Muscle layer of duodenum (tissue), 2 donors: ENCODE measurements at regions not wholly inside any gene's neighbourhood (a gene's known extent, or its start where the extent isn't known, plus 50 kb on each side); places are given as distances from the start of the nearest gene placed in this dataset.
"Not testable (repeated sequence)": the region's sequence is repeated elsewhere in the genome, so short reads cannot be mapped to it uniquely, and the experiment has no call there.

Experiments
- H3K27ac ChIP-seq: one replicate; pipeline ENCODE4 v1.7.0; 2013; ENCODE audit warnings: mild to moderate bottlenecking, low read length
- H3K27me3 ChIP-seq: one replicate; pipeline ENCODE4 v1.7.0; 2013; ENCODE audit warnings: low read depth, mild to moderate bottlenecking, control low read depth, low read length
- H3K36me3 ChIP-seq, 2 donors: one replicate each; pipeline ENCODE4 v1.7.0; 2013; ENCODE audit warnings: low read length in 2 of 2, control low read depth in 1 of 2, mild to moderate bottlenecking in 1 of 2; ENCODE audit not compliant: insufficient read depth in 2 of 2, control insufficient read depth in 1 of 2
- H3K4me1 ChIP-seq, 2 donors: one replicate each; pipeline ENCODE4 v1.7.0; 2013; ENCODE audit warnings: low read length in 2 of 2, mild to moderate bottlenecking in 2 of 2, control low read depth in 1 of 2, moderate library complexity in 1 of 2; ENCODE audit not compliant: insufficient read depth in 2 of 2, control insufficient read depth in 1 of 2
- H3K4me3 ChIP-seq, 2 donors: one replicate each; pipeline ENCODE4 v1.7.0; 2013; ENCODE audit warnings: low read length in 2 of 2, low read depth in 1 of 2, mild to moderate bottlenecking in 1 of 2
- H3K9me3 ChIP-seq, 2 donors: one replicate each; pipeline ENCODE4 v1.7.0; 2013; ENCODE audit warnings: low read length in 2 of 2, control low read depth in 1 of 2, mild to moderate bottlenecking in 1 of 2; ENCODE audit not compliant: control insufficient read depth in 1 of 2
- donor health status: healthy.

- H3K4me3 ChIP-seq = no peak overlapping the region
- no peak overlapping the region for H3K27ac ChIP-seq
- H3K36me3 ChIP-seq = no peaks in the 10 kb centered on the region
- peaks cover 0 to 3% of the 10 kb centered on the region in 2 donors for H3K4me1 ChIP-seq
- no peaks in the 10 kb centered on the region for H3K27me3 ChIP-seq
- no peaks in the 10 kb centered on the region for H3K9me3 ChIP-seq
Measured at GRCh38 chr2:52264911-52265310, 1233.0 kb upstream of the NRXN1 start.

DNA sequence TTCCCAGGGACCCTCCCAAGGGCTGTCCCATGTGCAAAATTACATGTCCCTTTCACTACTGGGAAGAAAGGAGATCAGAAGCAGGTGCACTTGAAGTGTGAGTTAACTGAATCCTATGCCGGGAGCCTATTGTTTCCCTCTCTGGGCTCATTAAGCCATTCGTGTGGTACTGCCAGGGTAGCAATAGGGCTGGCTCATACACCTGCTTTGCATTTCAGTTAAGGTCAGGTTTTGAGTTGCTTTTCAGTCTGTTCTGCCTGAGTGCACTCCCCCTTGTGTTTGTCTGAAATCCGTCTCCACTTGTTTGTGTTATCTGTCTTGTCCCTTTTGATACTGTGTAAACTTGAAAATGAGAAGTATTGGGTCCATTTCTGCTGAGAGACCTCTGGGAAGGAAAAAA is 1232.6 kb upstream of the NRXN1 start:
- Histone ChIP-seq H3K9me3 (no peaks in the 10 kb centered on the region), H3K4me1 (peaks cover 0 to 3% of the 10 kb centered on the region in 2 donors)

DNA sequence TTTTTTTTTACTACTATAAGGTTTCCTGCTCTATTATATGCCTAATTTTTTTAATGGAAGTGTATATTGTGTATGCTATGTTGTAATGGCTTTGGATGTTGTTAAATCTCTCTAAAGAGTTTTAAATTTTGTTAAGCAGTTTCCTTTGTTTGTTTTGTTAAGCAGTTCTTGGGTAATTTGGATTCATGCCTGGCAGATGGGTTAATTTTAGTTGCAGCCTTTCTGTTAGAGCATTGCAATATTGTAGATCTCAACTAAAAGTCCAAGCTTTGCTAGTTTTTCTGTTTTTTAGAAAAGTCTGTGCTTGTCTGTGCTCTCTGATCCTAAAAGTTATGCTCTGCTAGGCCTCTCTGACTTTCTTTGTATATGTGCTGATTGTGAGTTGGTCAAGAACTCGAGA is 1229.0 kb upstream of the NRXN1 start:
- H3K9me3 ChIP-seq = no peaks in the 10 kb centered on the region
- H3K4me3 ChIP-seq = no peak overlapping the region
- H3K27me3 ChIP-seq = no peaks in the 10 kb centered on the region
- no peaks in the 10 kb centered on the region for H3K36me3 ChIP-seq
- peaks cover 0 to 3% of the 10 kb centered on the region in 2 donors for H3K4me1 ChIP-seq
- H3K27ac ChIP-seq = no peak overlapping the region

More for the DNA sequence above, 1232.6 kb upstream of the NRXN1 start:
- H3K4me3 ChIP-seq = no peak overlapping the region
- no peaks in the 10 kb centered on the region for H3K27me3 ChIP-seq
- H3K36me3 ChIP-seq = no peaks in the 10 kb centered on the region
- H3K27ac ChIP-seq = no peak overlapping the region

GRCh38 chr2:52258967-52259366 is 1227.0 kb upstream of the NRXN1 start:
- not testable (repeated sequence) for H3K4me3 ChIP-seq, H3K9me3 ChIP-seq, H3K36me3 ChIP-seq, H3K27ac ChIP-seq, H3K4me1 ChIP-seq, H3K27me3 ChIP-seq

DNA sequence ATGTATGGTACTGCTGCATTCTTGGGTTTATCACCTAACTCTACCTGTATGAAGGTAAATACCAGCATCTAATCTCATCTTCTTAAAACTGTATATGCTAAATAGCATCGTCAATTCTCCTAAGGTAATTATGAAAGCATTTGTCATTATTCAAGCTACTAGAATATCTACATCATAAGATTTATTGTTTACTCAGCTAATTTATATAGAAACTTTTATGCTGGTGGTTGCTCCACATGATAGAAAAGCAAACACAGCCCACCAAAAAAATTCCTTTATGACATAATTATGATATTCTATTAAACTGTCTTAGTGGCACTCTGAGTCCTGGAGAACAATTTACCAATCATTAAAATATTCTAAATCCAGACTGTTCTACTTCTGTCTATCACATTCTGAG is 1226.1 kb upstream of the NRXN1 start:
- Histone ChIP-seq H3K4me1 (peaks cover 0 to 3% of the 10 kb centered on the region in 2 donors), H3K36me3 (no peaks in the 10 kb centered on the region), H3K9me3 (no peaks in the 10 kb centered on the region), H3K4me3 (no peak overlapping the region), H3K27me3 (no peaks in the 10 kb centered on the region), H3K27ac (no peak overlapping the region)

- Histone ChIP-seq H3K4me3 (no peak overlapping the region), H3K9me3 (no peaks in the 10 kb centered on the region), H3K27ac (no peak overlapping the region), H3K27me3 (no peaks in the 10 kb centered on the region), H3K4me1 (no peaks in the 10 kb centered on the region), H3K36me3 (no peaks in the 10 kb centered on the region)
Measured at GRCh38 chr2:52253416-52253980, 1221.6 kb upstream of the NRXN1 start.

- no peaks in the 10 kb centered on the region for H3K4me1 ChIP-seq
- H3K27me3 ChIP-seq = no peaks in the 10 kb centered on the region
- no peak overlapping the region for H3K4me3 ChIP-seq
- no peak overlapping the region for H3K27ac ChIP-seq
- no peaks in the 10 kb centered on the region for H3K36me3 ChIP-seq
- H3K9me3 ChIP-seq = peaks cover 0 to 1% of the 10 kb centered on the region in 2 donors
Measured at GRCh38 chr2:52238782-52239181, 1206.8 kb upstream of the NRXN1 start.

GRCh38 chr2:52222128-52222527 is 1190.2 kb upstream of the NRXN1 start:
- no peaks in the 10 kb centered on the region for H3K27me3 ChIP-seq
- no peaks in the 10 kb centered on the region for H3K4me1 ChIP-seq
- H3K27ac ChIP-seq = no peak overlapping the region
- H3K36me3 ChIP-seq = no peaks in the 10 kb centered on the region
- H3K4me3 ChIP-seq = no peak overlapping the region
- H3K9me3 ChIP-seq = no peaks in the 10 kb centered on the region

DNA sequence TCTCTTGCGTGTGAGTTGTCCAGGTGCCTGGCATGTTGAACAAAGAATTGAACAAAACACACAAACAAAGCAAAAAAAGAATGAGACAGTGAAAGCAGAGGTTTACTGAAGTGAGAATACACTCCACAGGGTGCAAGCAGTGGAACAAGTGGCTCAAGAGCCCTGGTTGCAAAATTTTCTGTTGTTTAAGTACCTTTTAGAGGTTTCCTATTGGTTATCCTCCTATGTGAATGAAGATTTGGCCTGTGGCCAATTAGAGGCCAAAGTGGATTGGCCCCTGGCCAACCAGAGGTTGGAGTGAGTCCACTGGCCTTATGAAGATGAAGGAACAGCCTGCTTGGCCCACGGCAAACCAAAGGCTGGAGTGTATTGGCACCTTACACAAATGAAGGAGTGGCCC is 1188.5 kb upstream of the NRXN1 start:
- H3K36me3 ChIP-seq = no peaks in the 10 kb centered on the region
- H3K27ac ChIP-seq = no peak overlapping the region
- no peaks in the 10 kb centered on the region for H3K27me3 ChIP-seq
- no peaks in the 10 kb centered on the region for H3K9me3 ChIP-seq
- H3K4me3 ChIP-seq = no peak overlapping the region
- no peaks in the 10 kb centered on the region for H3K4me1 ChIP-seq

- no peaks in the 10 kb centered on the region for H3K27me3 ChIP-seq
- no peaks in the 10 kb centered on the region for H3K36me3 ChIP-seq
- no peaks in the 10 kb centered on the region for H3K9me3 ChIP-seq
- no peak overlapping the region for H3K4me3 ChIP-seq
- no peaks in the 10 kb centered on the region for H3K4me1 ChIP-seq
- H3K27ac ChIP-seq = no peak overlapping the region
Measured at GRCh38 chr2:52210611-52211010, 1178.7 kb upstream of the NRXN1 start.

DNA sequence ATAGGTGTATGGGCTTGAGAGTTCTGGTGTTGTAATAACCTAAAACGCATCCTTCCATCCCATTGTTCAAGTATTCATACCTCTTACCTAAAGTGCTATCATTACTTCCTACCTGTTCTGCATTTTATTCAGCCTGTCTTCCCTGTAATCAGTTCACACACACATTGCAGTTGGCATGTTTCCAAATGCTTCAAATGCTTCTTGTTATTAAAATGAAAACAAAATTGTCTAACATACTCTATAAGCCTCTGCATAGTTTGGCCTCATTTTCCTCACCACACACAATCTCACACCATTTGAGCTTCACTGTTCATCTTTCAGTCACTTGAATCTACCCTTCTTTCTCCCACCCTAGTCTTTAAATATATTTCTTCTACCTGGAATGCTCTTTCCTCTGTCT is 1178.2 kb upstream of the NRXN1 start:
- Histone ChIP-seq H3K4me1 (no peaks in the 10 kb centered on the region), H3K27me3 (no peaks in the 10 kb centered on the region), H3K36me3 (no peaks in the 10 kb centered on the region)

GRCh38 chr2:52194342-52194741 is 1162.4 kb upstream of the NRXN1 start:
- Histone ChIP-seq H3K27me3 (no peaks in the 10 kb centered on the region), H3K4me1 (no peaks in the 10 kb centered on the region), H3K9me3 (no peaks in the 10 kb centered on the region), H3K4me3 (no peak overlapping the region), H3K27ac (no peak overlapping the region), H3K36me3 (no peaks in the 10 kb centered on the region)

More for the DNA sequence above, 1178.2 kb upstream of the NRXN1 start:
- Histone ChIP-seq H3K27ac (no peak overlapping the region), H3K4me3 (no peak overlapping the region), H3K9me3 (no peaks in the 10 kb centered on the region)
